HepG2 (cell line): ENCODE measurements at regions not wholly inside any gene's neighbourhood (a gene's known extent, or its start where the extent isn't known, plus 50 kb on each side); places are given as distances from the start of the nearest gene placed in this dataset.
"Not testable (repeated sequence)": the region's sequence is repeated elsewhere in the genome, so short reads cannot be mapped to it uniquely, and the experiment has no call there.

ENCODE experiments used
- ATAC-seq: fragments of 200-7000 bp; cut with Tn5 transposase; 3 replicates; pipeline ENCODE4 v1.9.1; 2020; ENCODE audit warnings: mild to moderate bottlenecking, moderate library complexity
- BruUV-seq: library from RNA; stranded (reverse); fragments of 400-500 nt; replicated peaks from 2 replicates; lab custom pipeline; 2021; lab: Mats Ljungman, UMichigan
- CTCF ChIA-PET: fragments of 300-600 bp; formaldehyde crosslinking; extraction: SDS; loops from one replicate; lab custom pipeline; 2021; ENCODE audit warnings: low total read pairs, inconsistent platforms, low intra/inter-chr PET ratio; lab: Yijun Ruan, JAX
- POLR2A ChIA-PET: fragments of 350-600 bp; sonication (Branson Sonifier 250); formaldehyde crosslinking; loops from one replicate; lab custom pipeline; 2020; ENCODE audit warnings: antibody characterized with exemption, inconsistent platforms; lab: Yijun Ruan, JAX
- DNase-seq: peaks from one replicate; pipeline ENCODE4 v3.0.0-alpha.2; 2015; ENCODE audit warnings: low spot score
- FAIRE-seq: peaks from 3 replicates; lab custom pipeline; 2011; peaks lifted over from hg19 to GRCh38; lab: Jason Lieb, UNC
- H2AFZ ChIP-seq: one replicate; pipeline ENCODE4 v1.6.1; 2011; ENCODE audit warnings: low read length, inconsistent platforms
- H3K27ac ChIP-seq: fragments of 300-600 bp; 3 replicates; pipeline ENCODE4 v1.8.0; 2011; ENCODE audit warnings: mixed run types, mild to moderate bottlenecking, mixed read lengths, low read length, inconsistent platforms; ENCODE audit not compliant: insufficient read depth; ENCODE audit errors: extremely low read length
- H3K27me3 ChIP-seq, 2 experiments: fragments of 200-600 bp in 1 of 2; 2 replicates in 1 of 2; 3 replicates in 1 of 2; pipeline versions ENCODE4 v1.6.0 to v1.8.0; 2011; ENCODE audit warnings: low read length in 2 of 2, mild to moderate bottlenecking in 2 of 2, moderate library complexity in 2 of 2, inconsistent platforms in 1 of 2; ENCODE audit not compliant: insufficient read depth in 2 of 2, control insufficient read depth in 1 of 2
- H3K36me3 ChIP-seq, 2 experiments: fragments of 200-600 bp in 1 of 2; replicated peaks in 1 of 2; 2 replicates in 1 of 2; 3 replicates in 1 of 2; pipeline versions ENCODE4 v1.5.1 to v1.8.0; 2011; ENCODE audit warnings: low read length in 2 of 2, inconsistent platforms in 1 of 2; ENCODE audit not compliant: insufficient read depth in 2 of 2, control insufficient read depth in 1 of 2
- H3K4me1 ChIP-seq: 2 replicates; pipeline ENCODE4 v1.5.1; 2012; ENCODE audit warnings: low read length, inconsistent platforms; ENCODE audit not compliant: insufficient read depth
- H3K4me2 ChIP-seq: 2 replicates; pipeline ENCODE4 v1.6.0; 2011; ENCODE audit warnings: low read depth, low read length, inconsistent platforms
- H3K4me3 ChIP-seq, 3 experiments: fragments of 200-600 bp in 1 of 3; sonication (generic), shearing (Covaris generic) in 1 of 3; replicated peaks in 1 of 3; 2 replicates each; pipeline ENCODE4 v1.5.1; 2011 to 2016; ENCODE audit warnings: low read length in 3 of 3, inconsistent platforms in 2 of 3, low read depth in 2 of 3, mild to moderate bottlenecking in 2 of 3, control low read depth in 1 of 3, mixed read lengths in 1 of 3; ENCODE audit not compliant: insufficient read depth in 1 of 3
- H3K79me2 ChIP-seq: one replicate; pipeline ENCODE4 v1.6.1; 2011; ENCODE audit warnings: low read length, inconsistent platforms; ENCODE audit not compliant: insufficient read depth
- H3K9ac ChIP-seq: 2 replicates; pipeline ENCODE4 v1.6.0; 2011; ENCODE audit warnings: mild to moderate bottlenecking, low read depth, low read length, inconsistent platforms; ENCODE audit not compliant: insufficient read depth
- H3K9me3 ChIP-seq: 2 replicates; pipeline ENCODE4 v1.5.1; 2012; ENCODE audit warnings: mild to moderate bottlenecking, low read length
- H4K20me1 ChIP-seq: 2 replicates; pipeline ENCODE4 v1.6.0; 2011; ENCODE audit warnings: inconsistent platforms, mild to moderate bottlenecking, low read length, moderate library complexity; ENCODE audit not compliant: insufficient read depth
- FOXP1 ChIP-seq, 2 experiments: fragments of 450-650 bp in 1 of 2; IDR thresholded peaks; 2 replicates each; pipeline ENCODE4 v1.6.1; 2017 to 2018; ENCODE audit warnings: antibody characterized with exemption in 1 of 2
- HDAC1 ChIP-seq: sonication (generic); formaldehyde crosslinking; IDR thresholded peaks from 2 replicates; pipeline ENCODE4 v1.5.1; 2020; ENCODE audit warnings: mild to moderate bottlenecking, missing genetic modification reagents
- NFATC3 ChIP-seq: sonication (generic); formaldehyde crosslinking; IDR thresholded peaks from 2 replicates; pipeline ENCODE4 v1.5.1; 2020; ENCODE audit warnings: mild to moderate bottlenecking, missing genetic modification reagents
- NFIB ChIP-seq: sonication (generic); formaldehyde crosslinking; IDR thresholded peaks from 2 replicates; pipeline ENCODE4 v1.9.0; 2021; ENCODE audit warnings: missing genetic modification reagents, mild to moderate bottlenecking, borderline replicate concordance
- POLR2G ChIP-seq: fragments of 200-400 bp; formaldehyde crosslinking; IDR thresholded peaks from 2 replicates; pipeline ENCODE4 v1.6.1; 2018; ENCODE audit warnings: mild to moderate bottlenecking, low read depth, low read length, moderate library complexity
- RFX3 ChIP-seq: IDR thresholded peaks from 2 replicates; pipeline ENCODE4 v1.6.1; 2016; ENCODE audit warnings: missing biosample characterization, missing genetic modification reagents
- SP140L ChIP-seq: sonication (generic); formaldehyde crosslinking; IDR thresholded peaks from 2 replicates; pipeline ENCODE4 v1.4.0; 2020; ENCODE audit warnings: missing genetic modification reagents, borderline replicate concordance
- SRSF4 ChIP-seq: fragments of 200-400 bp; formaldehyde crosslinking; IDR thresholded peaks from one replicate; pipeline ENCODE4 v1.6.1; 2018; ENCODE audit warnings: mild to moderate bottlenecking, low read depth, low read length, moderate library complexity; ENCODE audit not compliant: poor library complexity, severe bottlenecking
- WGBS: methylation state at CpG from one replicate; pipeline ENCODE4 v1.1.6; 2017; ENCODE audit warnings: low lambda C conversion rate; 5-methylcytosine and 5-hydroxymethylcytosine counted together
- in situ Hi-C: cut with HindIII; loops from 2 replicates; pipeline ENCODE4 v1.10.0; 2017; ENCODE audit warnings: low pct_unique_long_range_greater_than_20kb; ENCODE audit not compliant: extremely low pct_ligation_motif_present
- intact Hi-C: fragments of 100-400 bp; cut with micrococcal nuclease; formaldehyde crosslinking; loops from one replicate; pipeline ENCODE4 v1.10.0; 2022; ENCODE audit not compliant: unreplicated experiment
- TF ChIP-seq, protein P1 (sequence below): sonication (generic); formaldehyde crosslinking; IDR thresholded peaks from 2 replicates; pipeline ENCODE4 v1.4.0; 2020; ENCODE audit warnings: missing genetic modification reagents

DNA sequence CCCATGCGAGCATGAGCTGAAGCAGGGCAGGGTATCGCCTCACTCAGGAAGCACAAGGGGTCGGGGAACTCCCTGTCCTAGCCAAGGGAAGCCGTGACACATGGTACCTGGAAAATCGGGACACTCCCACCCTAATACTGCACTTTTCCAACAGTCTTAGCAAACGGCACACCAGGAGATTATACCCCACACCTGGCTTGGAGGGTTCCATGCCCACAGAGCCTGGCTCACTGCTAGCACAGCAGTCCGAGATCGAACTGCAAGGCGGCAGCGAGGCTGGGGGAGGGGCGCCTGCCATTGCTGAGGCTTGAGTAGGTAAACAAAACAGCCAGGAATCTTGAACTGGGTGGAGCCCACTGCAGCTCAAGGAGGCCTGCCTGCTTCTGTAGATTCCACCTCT lies 430.7 kb downstream of the ADCYAP1 start:
- 62% methylated on average over 4 of the region's 11 CpGs for WGBS
- not testable (repeated sequence) for H3K79me2 ChIP-seq

DNA sequence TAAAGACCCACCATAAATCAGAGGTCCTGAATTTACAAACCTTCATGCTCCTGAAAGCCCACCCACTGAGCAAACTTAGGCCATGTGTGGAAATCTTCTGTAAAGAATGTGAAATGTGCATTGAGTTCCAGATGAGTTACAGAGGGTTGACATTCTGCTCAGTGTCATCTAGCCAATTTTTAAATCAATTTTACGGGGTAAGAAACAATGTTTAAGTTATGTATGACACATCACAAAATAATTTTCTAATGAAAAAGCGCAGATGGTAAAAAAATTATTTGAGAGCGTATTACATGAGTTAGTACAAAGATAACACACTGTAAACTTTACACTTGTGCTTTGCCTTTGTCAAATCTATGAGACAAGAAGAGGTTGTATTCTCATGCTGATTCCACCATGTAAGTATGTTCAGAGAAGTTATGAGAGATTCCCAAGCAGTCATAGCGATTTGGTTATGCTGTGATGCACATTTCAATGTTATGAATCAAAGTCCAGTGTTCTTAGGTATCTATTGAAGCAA lies 446.3 kb downstream of the ADCYAP1 start:
- H3K79me2 ChIP-seq, result no peaks in the 10 kb centered on the region
- no peaks in the 10 kb centered on the region for H3K27me3 ChIP-seq
- in situ Hi-C loops, result no loop called here
- no peak for TF ChIP-seq SP140L (CRISPR knock-in tag)
- TF ChIP-seq FOXP1 (IDR thresholded peaks at IDR 0.05), result no peak
- TF ChIP-seq FOXP1 (CRISPR knock-in tag; IDR thresholded peaks at IDR 0.05), result no peak
- TF ChIP-seq HDAC1 (CRISPR knock-in tag), result no peak
- TF ChIP-seq POLR2G, result no peak
- no peak for TF ChIP-seq NFATC3
- TF ChIP-seq NFIB (CRISPR knock-in tag), result no peak
- no peak for TF ChIP-seq SRSF4
- TF ChIP-seq, protein P1, sequence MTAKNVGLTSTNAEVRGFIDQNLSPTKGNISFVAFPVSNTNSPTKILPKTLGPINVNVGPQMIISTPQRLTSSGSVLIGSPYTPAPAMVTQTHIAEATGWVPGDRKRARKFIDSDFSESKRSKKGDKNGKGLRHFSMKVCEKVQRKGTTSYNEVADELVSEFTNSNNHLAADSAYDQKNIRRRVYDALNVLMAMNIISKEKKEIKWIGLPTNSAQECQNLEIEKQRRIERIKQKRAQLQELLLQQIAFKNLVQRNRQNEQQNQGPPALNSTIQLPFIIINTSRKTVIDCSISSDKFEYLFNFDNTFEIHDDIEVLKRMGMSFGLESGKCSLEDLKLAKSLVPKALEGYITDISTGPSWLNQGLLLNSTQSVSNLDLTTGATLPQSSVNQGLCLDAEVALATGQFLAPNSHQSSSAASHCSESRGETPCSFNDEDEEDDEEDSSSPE (CRISPR knock-in tag), result no peak
- TF ChIP-seq RFX3, result no peak
- H3K4me2 ChIP-seq, result no peak overlapping the region
- no peak overlapping the region for H2AFZ ChIP-seq
- H3K4me3 ChIP-seq, result no peak overlapping the region
- no peak overlapping the region for H3K9ac ChIP-seq
- H3K9me3 ChIP-seq, result no peaks in the 10 kb centered on the region
- POLR2A ChIA-PET, result no interaction called here
- FAIRE-seq, result no peak
- intact Hi-C loops, result no loop called here
- WGBS, result 11% methylated on average over 4 of the region's 4 CpGs
- CTCF ChIA-PET, result no interaction called here
- no peaks in the 10 kb centered on the region for H3K36me3 ChIP-seq
- H4K20me1 ChIP-seq, result no peaks in the 10 kb centered on the region
- BruUV-seq, result no TSS peak
- H3K4me1 ChIP-seq, result no peaks in the 10 kb centered on the region
- no peak for DNase-seq
- no peak for ATAC-seq
- no peak overlapping the region for H3K27ac ChIP-seq

More for the DNA sequence above, 430.7 kb downstream of the ADCYAP1 start:
- FAIRE-seq, H3K27me3 ChIP-seq, H4K20me1 ChIP-seq, in situ Hi-C loops, H3K9me3 ChIP-seq, CTCF ChIA-PET, DNase-seq, H3K36me3 ChIP-seq, ATAC-seq, BruUV-seq, H3K4me1 ChIP-seq, intact Hi-C loops, H3K27ac ChIP-seq, H2AFZ ChIP-seq, POLR2A ChIA-PET, H3K9ac ChIP-seq, H3K4me3 ChIP-seq, H3K4me2 ChIP-seq: not testable (repeated sequence)
